Osteoblast (primary cell): ENCODE measurements at regions not wholly inside any gene's neighbourhood (a gene's known extent, or its start where the extent isn't known, plus 50 kb on each side); places are given as distances from the start of the nearest gene placed in this dataset.

Experiments
- DNase-seq: peaks from one replicate; pipeline ENCODE4 v3.0.0; 2011; ENCODE audit warnings: low spot score, mixed read lengths; ENCODE audit not compliant: insufficient read length; ENCODE audit errors: missing footprints
- H2AFZ ChIP-seq: 2 replicates; pipeline ENCODE4 v1.6.0; 2011; ENCODE audit warnings: mild to moderate bottlenecking, low read length
- H3K27ac ChIP-seq: 2 replicates; pipeline ENCODE4 v1.5.1; 2011; ENCODE audit warnings: mild to moderate bottlenecking, low read depth, low read length, moderate library complexity
- H3K27me3 ChIP-seq: 2 replicates; pipeline ENCODE4 v1.6.0; 2012; ENCODE audit warnings: mild to moderate bottlenecking, control low read depth, inconsistent platforms, low read length, moderate library complexity; ENCODE audit not compliant: insufficient read depth
- H3K36me3 ChIP-seq: 2 replicates; pipeline ENCODE4 v1.5.1; 2011; ENCODE audit warnings: mild to moderate bottlenecking, low read length, control low read depth, moderate library complexity; ENCODE audit not compliant: insufficient read depth
- H3K4me1 ChIP-seq: 2 replicates; pipeline ENCODE4 v1.5.1; 2011; ENCODE audit warnings: mild to moderate bottlenecking, low read length, control low read depth, moderate library complexity; ENCODE audit not compliant: insufficient read depth
- H3K4me2 ChIP-seq: 2 replicates; pipeline ENCODE4 v1.6.0; 2011; ENCODE audit warnings: mild to moderate bottlenecking, low read length; ENCODE audit not compliant: insufficient read depth
- H3K4me3 ChIP-seq: fragments of 200-600 bp; sonication (generic); 3 replicates; pipeline ENCODE4 v1.5.1; 2012; ENCODE audit warnings: mild to moderate bottlenecking, low read length, inconsistent platforms; ENCODE audit not compliant: insufficient read depth
- H3K79me2 ChIP-seq: 2 replicates; pipeline ENCODE4 v1.6.0; 2012; ENCODE audit warnings: mild to moderate bottlenecking, low read length, control low read depth, inconsistent platforms; ENCODE audit not compliant: insufficient read depth
- H3K9me3 ChIP-seq: 2 replicates; pipeline ENCODE4 v1.5.1; 2011; ENCODE audit warnings: low read depth, low read length, control low read depth
- H4K20me1 ChIP-seq: 2 replicates; pipeline ENCODE4 v1.6.0; 2012; ENCODE audit warnings: mild to moderate bottlenecking, low read length, control low read depth; ENCODE audit not compliant: insufficient read depth
- TF ChIP-seq, protein P1 (sequence below): IDR thresholded peaks from 2 replicates; pipeline ENCODE4 v1.5.1; 2011; ENCODE audit warnings: mild to moderate bottlenecking, low read depth, low read length, moderate library complexity; ENCODE audit errors: extremely low read depth

DNA sequence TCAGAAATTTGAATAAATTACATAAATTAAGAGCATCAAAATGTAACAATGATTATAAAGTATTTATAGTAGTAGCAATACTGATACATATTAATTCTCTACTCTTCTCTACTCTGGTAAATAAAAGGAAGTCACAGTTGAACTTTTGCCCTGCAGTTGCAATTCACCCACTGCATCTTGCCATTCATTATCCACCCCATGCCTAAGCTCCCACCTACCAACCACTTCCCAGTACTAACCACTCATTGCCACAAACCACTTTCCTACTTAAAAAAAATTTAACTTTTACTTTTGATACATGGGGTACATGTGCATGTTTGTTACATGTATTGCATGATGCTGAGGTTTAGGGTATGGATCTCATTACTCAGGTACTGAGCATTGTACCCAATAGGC, 174.0 kb downstream of the RASSF9 start:
- Histone ChIP-seq H3K36me3 (no peaks in the 10 kb centered on the region), H3K4me2 (no peak overlapping the region), H3K27ac (no peak overlapping the region), H3K4me1 (no peaks in the 10 kb centered on the region), H3K27me3 (no peaks in the 10 kb centered on the region), H2AFZ (no peak overlapping the region), H3K9me3 (no peaks in the 10 kb centered on the region), H4K20me1 (no peaks in the 10 kb centered on the region), H3K79me2 (no peaks in the 10 kb centered on the region), H3K4me3 (no peak overlapping the region)
- TF ChIP-seq, protein P1, sequence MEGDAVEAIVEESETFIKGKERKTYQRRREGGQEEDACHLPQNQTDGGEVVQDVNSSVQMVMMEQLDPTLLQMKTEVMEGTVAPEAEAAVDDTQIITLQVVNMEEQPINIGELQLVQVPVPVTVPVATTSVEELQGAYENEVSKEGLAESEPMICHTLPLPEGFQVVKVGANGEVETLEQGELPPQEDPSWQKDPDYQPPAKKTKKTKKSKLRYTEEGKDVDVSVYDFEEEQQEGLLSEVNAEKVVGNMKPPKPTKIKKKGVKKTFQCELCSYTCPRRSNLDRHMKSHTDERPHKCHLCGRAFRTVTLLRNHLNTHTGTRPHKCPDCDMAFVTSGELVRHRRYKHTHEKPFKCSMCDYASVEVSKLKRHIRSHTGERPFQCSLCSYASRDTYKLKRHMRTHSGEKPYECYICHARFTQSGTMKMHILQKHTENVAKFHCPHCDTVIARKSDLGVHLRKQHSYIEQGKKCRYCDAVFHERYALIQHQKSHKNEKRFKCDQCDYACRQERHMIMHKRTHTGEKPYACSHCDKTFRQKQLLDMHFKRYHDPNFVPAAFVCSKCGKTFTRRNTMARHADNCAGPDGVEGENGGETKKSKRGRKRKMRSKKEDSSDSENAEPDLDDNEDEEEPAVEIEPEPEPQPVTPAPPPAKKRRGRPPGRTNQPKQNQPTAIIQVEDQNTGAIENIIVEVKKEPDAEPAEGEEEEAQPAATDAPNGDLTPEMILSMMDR: no peak
- DNase-seq: no peak

DNA sequence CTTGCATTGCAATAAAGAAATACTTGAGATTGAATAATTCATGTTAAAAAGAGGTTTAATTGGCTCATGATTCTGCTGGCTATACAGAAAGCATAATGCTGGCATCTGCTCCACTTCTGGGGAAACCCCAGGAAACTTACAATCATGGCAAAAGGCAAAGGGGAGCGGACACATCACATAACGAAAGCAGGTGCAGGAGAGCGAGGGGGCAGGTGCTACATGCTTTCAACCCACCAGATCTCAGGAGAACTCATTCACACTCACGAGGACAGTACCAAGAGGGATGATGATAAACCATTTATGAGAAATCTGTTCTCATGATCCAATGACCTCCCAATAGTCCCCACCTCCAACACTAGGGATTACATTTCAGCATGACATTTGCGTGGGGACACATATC, 172.6 kb downstream of the RASSF9 start:
- Histone ChIP-seq H3K36me3 (no peaks in the 10 kb centered on the region), H3K27ac (no peak overlapping the region), H3K27me3 (no peaks in the 10 kb centered on the region), H3K4me3 (no peak overlapping the region), H4K20me1 (no peaks in the 10 kb centered on the region), H2AFZ (no peak overlapping the region), H3K4me2 (no peak overlapping the region), H3K4me1 (no peaks in the 10 kb centered on the region), H3K79me2 (no peaks in the 10 kb centered on the region), H3K9me3 (no peaks in the 10 kb centered on the region)
- DNase-seq: no peak
- TF ChIP-seq, protein P1: no peak

DNA sequence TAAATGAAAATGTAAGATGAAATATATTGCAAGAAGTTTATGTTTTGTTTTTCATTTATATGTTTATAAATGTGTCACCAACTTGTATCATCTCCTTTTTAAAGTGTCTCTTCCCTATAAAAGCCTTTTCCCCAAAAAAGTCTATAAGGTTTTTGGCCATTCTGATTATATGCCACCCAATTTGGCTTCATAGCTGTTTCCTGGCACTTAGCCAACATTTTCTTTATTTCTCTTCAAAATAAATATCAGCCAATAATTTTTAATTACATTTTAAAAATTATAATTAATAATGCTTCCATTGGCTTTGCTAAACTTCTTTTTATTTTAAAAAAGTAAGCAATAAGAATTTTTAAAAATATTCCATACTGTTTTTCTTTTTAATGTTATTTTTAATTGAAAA, 171.8 kb downstream of the RASSF9 start:
- Histone ChIP-seq H3K4me2 (no peak overlapping the region), H3K36me3 (no peaks in the 10 kb centered on the region), H3K27me3 (no peaks in the 10 kb centered on the region), H3K79me2 (no peaks in the 10 kb centered on the region), H3K4me1 (no peaks in the 10 kb centered on the region), H2AFZ (no peak overlapping the region), H3K27ac (no peak overlapping the region), H3K9me3 (no peaks in the 10 kb centered on the region), H3K4me3 (no peak overlapping the region), H4K20me1 (no peaks in the 10 kb centered on the region)
- DNase-seq: no peak
- TF ChIP-seq, protein P1: no peak

- DNase-seq: no peak
- no peaks in the 10 kb centered on the region for H3K4me1 ChIP-seq
- H3K27ac ChIP-seq: no peak overlapping the region
- no peak overlapping the region for H3K4me3 ChIP-seq
- no peaks in the 10 kb centered on the region for H3K79me2 ChIP-seq
- H2AFZ ChIP-seq: no peak overlapping the region
- TF ChIP-seq, protein P1: no peak
- no peaks in the 10 kb centered on the region for H3K9me3 ChIP-seq
- no peaks in the 10 kb centered on the region for H3K36me3 ChIP-seq
- no peaks in the 10 kb centered on the region for H3K27me3 ChIP-seq
- H3K4me2 ChIP-seq: no peak overlapping the region
- H4K20me1 ChIP-seq: no peaks in the 10 kb centered on the region
Observed at GRCh38 chr12:85669911-85670310, 166.3 kb downstream of the RASSF9 start.
